ENCODE measurements at regions not wholly inside any gene's neighbourhood (a gene's known extent, or its start where the extent isn't known, plus 50 kb on each side); places are given as distances from the start of the nearest gene placed in this dataset.

GRCh38 chr20:56060486-56060885, 55.2 kb upstream of the CBLN4 start:
- Histone ChIP-seq H3K27me3 (replicated peaks in 1 of 7) (peaks cover 0 to 4% (median 0%) of the 10 kb centered on the region in 7 donors), H3K4me1 (no peaks in the 10 kb centered on the region), H3K27ac (no peak overlapping the region), H3K36me3 (no peaks in the 10 kb centered on the region), H3K4me3 (no peak overlapping the region), H3K9me3 (peaks cover 0 to 14% (median 2%) of the 10 kb centered on the region in 8 donors)
- WGBS, 5 donors: 66 to 70% (median 69%) methylated on average over 2 of the region's 2 CpGs
- intact Hi-C loops (cut with DNase I; ENCODE audit: low total_unique reads): no loop called here
- TF ChIP-seq POLR2AphosphoS5 (IDR thresholded peaks at IDR 0.05): no peak
- TF ChIP-seq POLR2A (IDR thresholded peaks at IDR 0.05): no peak
- TF ChIP-seq CTCF (IDR thresholded peaks at IDR 0.05 in 8 of 11, conservative IDR thresholded peaks at IDR 0.05 in 3 of 11): no peak
- DNase-seq: no peak

DNA sequence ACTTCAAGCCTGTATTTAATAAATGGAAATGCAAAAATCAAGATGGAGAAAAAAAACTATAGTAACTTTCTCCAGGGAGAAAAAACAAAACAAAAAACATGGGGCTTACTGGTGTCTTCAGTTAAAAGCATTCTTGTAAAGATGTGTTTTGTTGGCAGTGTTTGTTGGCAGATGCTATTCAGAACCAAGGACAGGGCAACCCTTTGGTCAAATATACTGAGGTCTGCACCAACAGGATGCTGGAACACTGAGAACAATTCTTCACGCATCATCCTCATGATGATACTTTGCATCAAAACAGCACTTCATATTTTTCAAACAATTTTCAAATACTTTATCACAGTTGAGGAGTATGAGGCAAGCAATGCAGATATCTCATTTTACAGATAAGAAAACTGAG, 63.7 kb upstream of the CBLN4 start:
- no peak overlapping the region for H3K4me3 ChIP-seq
- no peaks in the 10 kb centered on the region for H3K27me3 ChIP-seq (replicated peaks in 1 of 7)
- no peaks in the 10 kb centered on the region for H3K36me3 ChIP-seq
- peaks cover 0 to 15% (median 2%) of the 10 kb centered on the region in 8 donors for H3K9me3 ChIP-seq
- no peak overlapping the region for H3K27ac ChIP-seq
- WGBS, 5 donors: 80 to 100% (median 88%) methylated on average over 1 of the region's 1 CpG
- TF ChIP-seq POLR2A (IDR thresholded peaks at IDR 0.05) (no peak), POLR2AphosphoS5 (IDR thresholded peaks at IDR 0.05) (no peak), CTCF (IDR thresholded peaks at IDR 0.05 in 8 of 11, conservative IDR thresholded peaks at IDR 0.05 in 3 of 11) (no peak)
- intact Hi-C loops (cut with DNase I; ENCODE audit: low total_unique reads): no loop called here
- no peak for DNase-seq
- no peaks in the 10 kb centered on the region for H3K4me1 ChIP-seq

GRCh38 chr20:56072165-56072564, 66.8 kb upstream of the CBLN4 start:
- H3K27me3 ChIP-seq (replicated peaks in 1 of 7): no peaks in the 10 kb centered on the region
- no peaks in the 10 kb centered on the region for H3K36me3 ChIP-seq
- peaks cover 0 to 23% (median 5%) of the 10 kb centered on the region in 8 donors for H3K9me3 ChIP-seq
- 53 to 85% (median 62%) methylated on average over 1 of the region's 1 CpG for WGBS, 5 donors
- no peaks in the 10 kb centered on the region for H3K4me1 ChIP-seq
- intact Hi-C loops (cut with DNase I; ENCODE audit: low total_unique reads): no loop called here
- TF ChIP-seq POLR2A (IDR thresholded peaks at IDR 0.05) (no peak), POLR2AphosphoS5 (IDR thresholded peaks at IDR 0.05) (no peak), CTCF (IDR thresholded peaks at IDR 0.05 in 8 of 11, conservative IDR thresholded peaks at IDR 0.05 in 3 of 11) (no peak)
- no peak for DNase-seq
- H3K27ac ChIP-seq: no peak overlapping the region
- no peak overlapping the region for H3K4me3 ChIP-seq

GRCh38 chr20:56088375-56088774, 83.1 kb upstream of the CBLN4 start:
- Histone ChIP-seq H3K4me1 (no peaks in the 10 kb centered on the region), H3K27ac (no peak overlapping the region), H3K27me3 (replicated peaks in 1 of 7) (no peaks in the 10 kb centered on the region), H3K4me3 (no peak overlapping the region), H3K36me3 (no peaks in the 10 kb centered on the region), H3K9me3 (peaks cover 0 to 18% (median 6%) of the 10 kb centered on the region in 8 donors)
- DNase-seq: no peak
- intact Hi-C loops (cut with DNase I; ENCODE audit: low total_unique reads): no loop called here
- WGBS, 5 donors: 42 to 61% (median 50%) methylated on average over 4 of the region's 4 CpGs
- TF ChIP-seq POLR2A (IDR thresholded peaks at IDR 0.05): no peak
- no peak for TF ChIP-seq CTCF (IDR thresholded peaks at IDR 0.05 in 8 of 11, conservative IDR thresholded peaks at IDR 0.05 in 3 of 11)
- TF ChIP-seq POLR2AphosphoS5 (IDR thresholded peaks at IDR 0.05): no peak

Data from spleen (tissue), 11 donors.